NCI-H2029 (cell line): ENCODE measurements at regions not wholly inside any gene's neighbourhood (a gene's known extent, or its start where the extent isn't known, plus 50 kb on each side); places are given as distances from the start of the nearest gene placed in this dataset.

Experiments used
- DNase-seq: peaks from one replicate; lab custom pipeline; 2025; lab: John Stamatoyannopoulos, UW

DNA sequence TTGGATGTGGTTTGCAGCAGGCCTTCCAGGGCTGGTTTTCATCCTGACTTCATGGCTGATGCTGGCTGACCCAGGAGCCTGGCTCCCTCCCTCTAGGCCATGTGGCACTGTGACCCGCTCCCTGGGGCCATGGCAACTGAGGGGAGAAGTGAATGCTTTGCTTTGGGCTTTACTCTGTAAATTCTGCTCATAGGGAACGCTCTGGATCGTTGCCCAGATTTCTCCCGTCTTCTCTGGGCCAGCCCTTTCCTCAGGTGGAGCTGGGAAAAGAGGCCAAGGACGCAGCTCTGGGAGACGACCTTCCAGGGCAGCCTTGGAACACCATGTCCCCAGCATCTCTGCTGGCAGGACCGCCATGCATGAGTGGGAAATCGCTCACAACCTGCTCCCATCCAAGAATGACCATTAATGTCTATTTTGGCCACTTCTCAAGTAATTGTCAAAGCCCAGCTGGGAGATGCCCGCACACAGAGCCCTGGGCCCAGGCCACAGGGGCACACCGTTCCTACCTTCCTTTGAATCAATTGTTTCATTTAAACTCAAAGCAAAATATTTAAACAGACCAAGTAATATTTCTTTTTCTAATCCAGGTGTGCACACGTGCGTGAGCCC, 321.8 kb downstream of the TEX29 start:
- DNase-seq = no peak

DNA sequence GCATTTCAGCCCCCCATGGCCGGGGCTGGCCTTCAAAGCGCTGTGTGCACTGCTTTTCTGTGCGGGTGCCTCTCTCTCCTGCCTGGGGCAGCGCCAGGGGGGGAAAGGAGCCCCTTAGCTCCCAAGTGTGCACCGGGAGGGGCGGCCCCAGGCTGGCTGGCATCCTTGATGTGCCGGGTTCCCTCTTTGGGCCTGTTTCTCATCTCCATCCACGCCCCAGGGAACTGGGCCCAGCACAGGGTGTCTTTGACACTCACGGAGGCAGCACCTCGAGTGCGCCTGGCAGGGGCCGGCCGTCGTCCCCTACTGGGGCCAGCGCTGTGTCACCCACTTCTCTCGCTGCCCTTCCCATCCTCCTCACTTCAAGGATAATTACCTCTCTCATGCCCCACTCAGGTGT, 324.3 kb downstream of the TEX29 start:
- no peak for DNase-seq

DNA sequence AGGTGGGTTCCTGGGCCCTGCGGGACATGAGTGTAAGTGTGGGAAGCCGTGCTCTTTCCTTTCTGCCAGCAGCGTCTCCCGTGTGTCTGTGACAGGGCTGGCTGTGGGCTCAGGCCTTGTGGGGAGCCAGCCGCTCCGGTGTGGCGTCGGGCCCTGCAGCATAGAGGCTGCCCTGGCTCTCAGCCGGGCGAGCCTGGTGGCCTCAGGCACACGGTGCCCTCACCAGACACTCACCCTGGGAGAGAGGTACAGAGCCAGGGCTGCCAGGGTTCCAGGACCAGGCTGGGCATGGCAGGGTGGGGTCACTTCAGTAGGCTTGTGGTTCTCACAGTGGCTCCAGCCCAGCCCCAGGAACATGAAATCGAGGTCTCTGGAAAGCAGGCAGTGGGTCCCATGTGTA, 324.8 kb downstream of the TEX29 start:
- DNase-seq = no peak

DNA sequence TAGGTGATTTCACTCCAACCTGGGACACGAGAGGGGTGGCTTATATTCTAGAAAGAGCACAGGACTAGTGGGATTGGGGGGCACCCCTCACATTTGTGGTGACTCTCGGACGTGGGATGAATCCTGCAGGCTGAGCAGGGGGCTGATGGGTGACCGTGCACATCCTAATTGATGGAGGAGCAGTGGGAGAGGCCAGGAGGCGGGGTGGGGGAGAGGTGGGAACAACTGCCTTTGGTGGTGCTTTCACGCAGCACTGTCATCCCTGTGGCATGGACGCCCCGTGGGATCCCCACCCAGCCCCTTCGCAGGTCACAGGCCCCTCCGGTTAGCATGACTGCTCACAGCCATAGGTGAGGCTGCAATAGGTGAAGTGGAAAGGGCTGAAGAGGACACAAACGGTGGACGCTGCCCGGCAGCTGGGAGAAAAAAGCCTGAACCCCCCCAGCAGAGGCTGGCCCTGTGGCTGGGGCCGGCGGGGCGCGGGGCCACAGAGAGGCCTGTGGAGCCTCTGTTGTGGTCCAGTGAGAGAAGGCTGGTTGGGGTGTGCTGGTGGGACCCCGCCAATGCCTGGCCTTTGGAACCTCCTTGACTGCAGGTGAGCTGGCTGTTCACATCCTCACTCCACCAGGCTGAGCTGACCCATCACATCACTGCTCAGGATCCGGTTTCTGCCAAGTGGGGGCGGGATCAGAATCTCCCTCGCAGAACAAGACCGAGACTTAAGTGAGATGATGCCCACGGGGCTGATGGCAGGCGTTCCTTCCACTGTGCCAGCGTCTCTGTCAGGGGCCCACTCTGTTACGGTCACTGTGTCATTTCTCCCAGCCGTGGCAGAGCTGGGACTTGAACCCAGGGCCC, 325.4 kb downstream of the TEX29 start:
- no peak for DNase-seq

DNA sequence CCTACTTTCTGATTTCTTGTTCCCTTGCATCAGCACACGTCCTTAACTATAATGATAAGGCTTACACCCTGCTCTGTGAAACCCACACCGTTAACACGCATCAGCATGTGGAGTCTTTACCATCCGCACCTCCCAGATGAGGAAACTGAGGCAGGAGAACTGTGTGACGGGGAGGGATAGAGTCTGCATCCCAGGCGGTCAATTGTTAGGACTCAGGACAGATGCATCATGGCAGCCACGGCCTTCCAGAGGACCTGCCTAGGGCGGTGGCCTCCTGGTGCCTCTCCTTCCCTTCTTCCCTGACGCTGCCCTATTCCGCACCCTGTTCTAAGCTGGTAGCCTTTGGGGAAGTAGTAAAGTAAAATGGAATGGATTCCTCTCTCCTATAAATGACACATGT, 326.0 kb downstream of the TEX29 start:
- no peak for DNase-seq

DNA sequence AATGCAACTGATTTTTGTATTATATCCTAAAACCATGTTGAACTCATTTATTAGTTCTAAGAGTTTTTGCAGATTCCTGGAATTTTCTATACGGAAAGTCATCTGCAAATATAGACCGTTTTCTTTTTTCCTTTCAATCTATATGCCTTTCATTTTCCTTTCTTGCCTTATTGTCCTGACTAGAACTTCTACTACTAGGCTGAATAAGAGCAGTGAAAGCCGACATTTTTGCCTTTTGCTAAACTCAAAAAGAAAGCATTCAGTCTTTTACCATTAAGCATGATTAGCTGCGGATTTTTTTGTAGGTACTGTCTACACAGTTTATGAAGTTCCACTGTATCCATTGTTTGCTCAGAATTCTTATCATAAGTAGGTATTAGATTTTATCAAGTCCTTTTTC, 328.4 kb downstream of the TEX29 start:
- no peak for DNase-seq

DNA sequence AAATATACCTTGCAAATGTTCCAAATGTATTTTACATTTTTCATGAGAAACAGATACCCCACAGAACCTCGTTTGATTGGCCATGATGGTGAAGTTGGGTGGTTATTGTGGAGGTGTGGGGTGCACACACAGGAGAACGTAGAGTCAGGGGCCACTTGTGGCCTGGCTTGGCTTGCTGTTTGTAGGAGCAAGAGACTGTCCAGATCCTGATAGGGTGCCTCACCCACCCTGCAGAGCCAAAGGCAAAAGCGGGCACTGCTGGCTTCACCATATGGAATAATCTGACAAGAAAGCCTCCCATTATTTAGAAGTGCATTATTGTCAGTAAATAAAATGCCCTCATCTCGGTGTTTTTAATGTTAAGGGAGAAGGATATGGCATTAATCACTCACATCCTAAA, 330.2 kb downstream of the TEX29 start:
- DNase-seq = no peak

DNA sequence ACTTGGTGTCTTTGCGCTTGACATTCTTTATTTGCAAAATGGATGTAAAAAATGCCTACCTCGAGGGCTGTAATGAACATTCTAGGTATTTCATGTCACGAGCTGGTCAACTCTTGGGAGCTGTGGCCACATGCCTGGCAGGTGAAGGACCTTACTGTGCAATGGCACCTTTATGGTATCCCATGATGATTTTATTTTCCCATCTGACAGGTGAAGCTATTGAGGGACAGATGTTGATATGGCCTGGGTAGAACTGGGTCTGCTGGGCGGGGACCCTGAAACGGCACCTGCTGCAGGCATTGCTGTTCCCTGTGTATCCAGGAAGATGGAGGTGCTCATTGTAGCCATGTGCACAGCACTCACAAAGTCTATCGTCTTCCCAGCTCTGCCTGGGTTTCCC, 332.2 kb downstream of the TEX29 start:
- no peak for DNase-seq

DNA sequence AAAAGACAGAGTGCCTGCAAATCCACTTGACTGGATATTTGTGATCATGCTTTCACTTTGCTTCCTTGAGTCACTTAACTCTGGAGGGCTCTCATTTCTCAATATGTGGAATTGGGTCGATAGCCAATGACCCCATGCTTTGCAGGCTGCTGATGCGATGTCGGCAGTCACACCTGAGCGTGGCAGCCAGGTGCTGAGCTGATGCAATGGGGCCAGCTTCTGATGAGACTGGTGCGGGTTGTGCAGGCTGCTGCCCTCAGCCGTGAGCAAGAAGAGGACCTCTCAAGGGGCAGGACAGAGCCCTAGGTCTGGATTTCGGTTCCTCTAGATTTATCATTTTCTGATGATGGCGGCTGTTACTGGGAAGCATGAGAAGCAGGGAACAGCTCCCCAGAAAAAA, 334.1 kb downstream of the TEX29 start:
- no peak for DNase-seq

DNA sequence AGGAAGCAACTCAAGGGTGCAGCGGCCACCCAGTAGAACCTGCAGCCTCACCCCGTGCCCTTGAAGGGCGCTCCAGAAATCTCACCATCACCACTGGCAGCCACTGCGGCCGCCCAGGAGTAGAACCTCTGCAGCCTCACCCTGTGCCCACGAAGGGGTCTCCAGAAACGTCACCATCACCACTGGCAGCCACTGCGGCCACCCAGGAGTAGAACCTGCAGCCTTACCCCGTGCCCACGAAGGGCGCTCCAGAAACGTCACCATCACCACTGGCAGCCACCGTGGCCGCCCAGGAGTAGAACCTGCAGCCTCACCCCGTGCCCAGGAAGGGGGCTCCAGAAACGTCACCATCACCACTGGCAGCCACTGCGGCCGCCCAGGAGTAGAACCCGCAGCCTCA, 336.0 kb downstream of the TEX29 start:
- no peak for DNase-seq

DNA sequence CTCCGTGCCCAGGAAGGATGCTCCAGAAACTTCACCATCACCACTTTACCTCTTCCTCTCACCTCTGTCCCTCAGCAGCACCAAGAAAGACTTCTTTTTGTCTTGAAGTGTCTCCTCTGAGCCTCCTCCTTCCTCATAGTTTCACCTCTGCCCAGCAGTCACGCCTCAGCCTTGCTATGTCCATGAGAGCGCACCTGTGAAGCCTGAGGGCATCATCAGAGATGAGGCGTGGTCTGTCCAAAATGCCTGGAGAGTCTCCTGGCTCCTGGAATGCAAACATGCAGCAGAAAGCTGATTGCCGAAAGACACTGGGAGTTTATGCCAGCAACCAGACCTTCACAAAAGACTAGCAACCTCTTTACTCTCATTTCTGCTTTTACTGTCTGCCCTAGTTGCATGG, 336.6 kb downstream of the TEX29 start:
- DNase-seq = no peak

DNA sequence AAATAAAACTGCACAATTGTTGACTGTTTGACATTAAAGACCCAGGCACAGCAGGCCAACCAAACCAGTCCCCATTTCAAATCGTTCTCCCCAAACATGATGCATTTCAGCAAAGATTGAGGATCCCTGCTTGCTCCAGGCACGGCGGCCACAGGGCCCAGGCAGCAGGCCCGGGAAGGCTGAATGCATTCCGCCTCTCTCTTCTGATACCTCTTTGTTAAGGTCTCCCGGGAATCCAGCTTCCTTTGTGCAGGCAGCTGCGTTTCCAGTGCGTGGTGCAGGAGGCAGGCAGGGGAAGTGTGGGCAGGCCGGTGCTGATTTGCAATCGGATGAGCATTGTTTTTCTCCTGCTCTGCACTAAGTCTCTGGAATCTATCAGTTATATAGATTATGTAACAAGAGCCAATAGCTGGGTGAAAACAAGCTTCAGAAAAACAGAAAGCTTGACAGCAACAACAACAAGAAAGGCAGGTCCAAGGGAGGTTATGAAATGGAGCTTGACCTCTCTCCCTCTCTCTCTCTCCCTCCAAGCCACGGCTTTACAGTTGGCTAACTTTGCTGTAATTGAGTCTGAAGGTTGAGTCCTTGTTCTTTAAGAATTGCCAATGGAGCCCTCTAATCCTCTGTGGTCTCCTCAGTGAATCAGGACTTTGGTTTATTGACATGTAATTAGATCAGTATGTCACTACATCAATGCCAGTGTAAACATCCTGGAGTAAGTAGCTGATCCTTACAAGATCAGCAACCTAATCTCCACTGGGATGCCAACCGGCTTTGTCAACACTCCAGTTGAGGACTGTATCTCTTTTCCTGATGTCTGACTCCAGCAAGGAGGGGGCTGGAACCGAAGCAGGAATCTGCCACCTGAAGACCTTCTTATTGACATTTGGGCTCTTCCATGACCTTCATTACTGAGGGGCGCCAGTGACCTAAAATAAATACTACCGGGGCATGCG, 338.0 kb downstream of the TEX29 start:
- DNase-seq = peak; percentile 65

DNA sequence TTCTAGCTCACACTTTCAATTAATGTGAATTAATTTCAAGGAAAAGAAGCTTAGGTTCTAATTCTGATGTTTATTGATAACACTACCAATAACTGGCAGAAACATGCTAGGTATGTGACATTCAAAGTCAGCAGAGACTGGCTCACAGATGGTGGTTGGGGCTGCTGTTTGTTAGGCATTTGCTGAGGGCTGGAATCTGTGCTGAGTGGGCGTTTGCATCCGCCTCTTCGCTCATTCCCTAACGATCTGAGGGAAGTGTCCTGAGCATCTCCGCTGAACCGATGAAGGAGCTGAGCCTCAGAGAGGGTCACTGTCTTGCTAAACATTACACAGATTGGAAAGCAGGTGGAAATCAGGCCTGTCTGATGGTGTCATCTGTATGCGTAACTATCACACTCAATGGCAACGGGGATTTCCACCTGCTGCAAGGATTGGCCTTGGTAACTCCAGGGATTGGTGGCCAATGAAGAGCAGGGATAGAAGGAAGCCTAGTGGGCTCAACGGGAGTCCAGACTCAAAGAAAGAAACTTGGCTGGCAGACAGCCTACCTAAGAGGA, 338.9 kb downstream of the TEX29 start:
- peak; percentile 49 for DNase-seq

DNA sequence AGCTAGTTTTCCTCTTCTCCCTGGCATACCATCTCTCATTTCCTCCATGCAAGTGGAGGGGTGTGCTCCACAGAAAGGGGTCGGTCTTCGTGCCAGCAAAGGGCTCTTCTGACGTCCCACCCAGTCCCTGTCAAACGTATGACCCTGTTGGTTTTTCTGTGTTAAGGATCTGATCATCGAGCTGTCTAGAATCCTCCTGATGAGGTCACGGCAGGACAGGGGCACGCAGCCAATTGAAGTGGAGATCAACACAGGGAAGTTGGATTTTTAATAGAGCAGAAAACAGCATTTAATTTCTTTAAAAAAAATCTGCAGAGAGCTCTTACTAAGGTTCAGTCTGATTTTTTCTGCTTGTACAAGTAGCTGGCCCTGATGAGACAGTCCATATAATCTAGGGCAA, 339.4 kb downstream of the TEX29 start:
- peak; percentile 65 for DNase-seq

DNA sequence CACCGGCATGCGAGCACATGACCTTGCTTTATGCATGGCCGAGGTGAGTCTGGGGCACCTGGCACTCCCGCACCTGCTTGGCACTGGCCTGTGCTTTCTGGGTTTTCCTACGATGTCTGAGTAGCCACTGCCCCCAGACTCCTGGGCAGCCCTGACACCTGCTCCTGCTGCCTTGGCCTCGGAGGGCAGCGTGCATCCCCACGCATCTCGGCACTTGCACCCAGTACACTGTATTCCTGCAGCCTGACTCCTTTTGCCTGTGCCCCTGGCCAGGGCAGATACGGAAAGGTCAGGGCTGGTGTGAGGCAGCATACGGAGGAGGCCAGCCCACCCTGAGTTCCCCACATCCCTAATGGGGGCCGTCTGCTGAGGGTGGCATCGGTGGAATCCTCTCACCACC, 340.6 kb downstream of the TEX29 start:
- DNase-seq = no peak

DNA sequence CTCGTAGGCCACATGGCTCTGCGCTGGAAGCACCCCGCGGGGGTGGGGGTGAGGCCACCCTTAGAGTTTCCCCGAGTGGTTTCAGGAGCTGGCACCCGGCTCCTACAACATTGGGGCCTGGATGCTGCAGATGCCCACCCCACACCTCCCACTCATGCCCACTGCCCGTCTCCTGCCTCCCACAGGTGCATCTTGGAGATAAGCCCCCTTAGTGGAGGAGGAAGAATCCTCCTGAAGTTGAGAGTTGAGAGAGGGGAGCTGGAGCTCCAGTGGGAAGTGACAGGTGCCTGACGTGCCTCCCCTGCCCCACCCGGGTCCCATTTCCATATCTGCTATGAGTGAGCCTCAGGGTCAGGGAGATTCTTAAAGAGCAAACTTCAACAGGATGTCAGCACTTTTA, 341.3 kb downstream of the TEX29 start:
- DNase-seq = no peak

DNA sequence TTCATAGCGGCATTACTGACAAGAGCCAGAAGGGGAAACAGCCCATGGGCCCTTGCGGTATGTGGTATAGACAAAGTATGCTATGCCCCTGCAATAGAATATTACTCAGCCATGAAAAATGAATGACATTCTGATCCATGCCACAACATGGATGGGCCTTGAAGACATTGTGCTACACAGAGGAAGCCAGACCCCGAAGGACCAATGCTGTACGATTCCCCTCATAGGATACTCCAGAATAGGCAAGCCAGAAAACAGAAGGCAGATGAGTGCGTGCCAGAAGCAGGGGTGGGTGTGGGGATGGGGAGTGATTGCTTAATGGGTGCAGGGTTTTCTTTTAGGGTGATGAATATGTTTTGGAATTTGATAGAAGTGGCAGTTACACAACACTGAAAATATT, 342.0 kb downstream of the TEX29 start:
- DNase-seq = no peak

DNA sequence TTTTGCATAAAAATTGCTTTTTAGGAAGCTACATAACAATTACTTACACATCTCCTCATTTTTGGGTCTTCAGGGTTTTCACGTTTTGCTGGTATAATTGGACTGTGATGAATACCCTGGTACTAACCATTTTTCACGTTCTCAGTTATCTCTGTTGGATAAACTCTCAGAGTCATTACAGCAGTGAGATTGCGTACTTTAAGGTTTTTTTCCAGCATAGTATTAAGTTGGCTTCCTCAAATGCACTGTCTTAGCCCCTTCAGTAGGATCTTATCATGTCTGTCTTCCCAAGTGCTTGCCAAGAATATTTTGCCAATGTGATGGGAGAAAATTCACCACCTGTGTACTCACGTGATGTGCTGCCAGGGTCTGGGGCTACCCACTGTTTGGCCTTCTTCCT, 342.5 kb downstream of the TEX29 start:
- no peak for DNase-seq

DNA sequence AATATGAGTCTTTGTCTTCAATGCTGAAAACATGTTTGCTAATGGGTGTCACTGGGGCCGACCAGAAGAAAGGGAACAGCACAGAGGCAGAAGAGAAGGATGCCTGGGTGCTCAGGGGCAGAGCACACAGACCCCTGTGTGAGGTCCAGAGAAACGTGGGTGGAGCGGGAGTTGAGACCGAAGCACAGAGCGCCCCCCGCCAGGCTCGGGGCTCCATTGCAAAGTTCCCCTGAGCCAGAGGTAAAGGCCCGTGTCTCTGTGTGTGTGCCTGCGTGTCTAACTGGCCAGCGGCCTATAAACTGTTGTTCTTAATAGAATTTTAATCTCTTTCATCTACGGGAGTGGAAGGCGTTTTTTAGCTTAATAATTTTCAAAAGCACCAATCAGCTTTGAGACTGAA, 343.1 kb downstream of the TEX29 start:
- DNase-seq = no peak

DNA sequence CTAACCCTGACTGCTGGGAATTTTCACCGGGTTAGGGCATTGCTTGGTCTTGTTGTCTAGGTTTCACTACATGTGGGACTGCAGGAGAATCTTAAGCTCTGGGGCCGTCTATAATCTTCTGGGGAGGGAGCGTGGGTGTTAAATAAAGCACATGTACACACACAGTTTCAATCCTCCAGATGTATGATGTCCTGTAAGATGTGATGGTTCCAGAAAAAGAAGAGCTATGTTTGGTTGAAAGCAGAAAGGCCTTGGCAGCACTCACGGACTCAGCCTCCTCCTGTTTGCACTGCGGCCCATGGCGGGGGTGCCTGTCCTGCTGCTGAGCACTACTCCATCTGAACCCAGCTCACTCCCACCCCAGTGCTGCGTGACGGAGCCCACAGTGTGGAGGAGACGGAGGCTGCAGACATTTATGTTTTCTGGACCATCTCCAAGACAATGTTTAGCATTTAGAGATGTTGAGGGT, 343.5 kb downstream of the TEX29 start:
- no peak for DNase-seq

DNA sequence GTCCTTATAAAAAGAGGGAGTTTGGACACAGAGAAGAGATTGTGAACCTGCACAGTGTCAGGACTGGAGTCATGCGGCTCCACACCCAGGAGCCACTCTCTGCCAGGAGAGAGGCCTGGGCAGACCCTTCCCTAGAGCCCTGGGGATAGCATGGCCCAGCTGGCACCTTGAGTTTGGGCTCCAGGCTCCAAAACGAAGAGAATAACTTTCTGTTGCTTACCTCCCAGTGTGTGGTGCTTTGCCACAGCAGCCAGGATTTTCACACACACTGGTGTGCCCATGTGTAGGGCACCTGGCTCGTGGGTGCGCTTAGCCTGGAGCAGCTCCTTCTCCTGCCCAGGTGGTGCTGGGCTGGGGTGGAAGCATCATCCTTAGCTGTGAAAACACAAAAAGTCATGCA, 344.3 kb downstream of the TEX29 start:
- no peak for DNase-seq

DNA sequence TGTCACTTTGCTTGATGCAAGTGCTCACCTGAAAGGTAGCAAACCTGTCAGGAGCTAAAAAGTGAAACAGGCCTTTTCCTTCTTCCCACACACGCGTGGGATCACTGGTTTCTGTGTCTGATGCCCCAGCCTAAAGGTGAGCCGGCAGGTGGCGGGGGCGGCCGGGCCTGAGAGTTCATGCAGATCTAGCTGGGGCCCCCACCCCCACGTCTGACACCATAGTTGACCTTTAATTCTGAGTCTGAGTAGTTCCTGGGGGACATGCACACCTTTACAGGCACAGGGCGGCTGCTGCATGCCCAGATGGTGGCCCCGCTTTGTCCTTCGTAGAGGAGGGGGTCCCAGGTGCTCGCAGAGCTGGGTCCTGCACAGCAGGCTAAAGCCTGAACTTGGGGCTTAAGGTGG, 345.3 kb downstream of the TEX29 start:
- no peak for DNase-seq
